22Rv1 (cell line): ENCODE measurements at regions not wholly inside any gene's neighbourhood (a gene's known extent, or its start where the extent isn't known, plus 50 kb on each side); places are given as distances from the start of the nearest gene placed in this dataset.

Experiments used
- ZFX ChIP-seq: fragments of 450-650 bp; IDR thresholded peaks from 2 replicates; pipeline ENCODE4 v1.6.1; 2017; ENCODE audit warnings: antibody characterized with exemption, borderline replicate concordance
- TF ChIP-seq, protein P1 (sequence below): fragments of 450-650 bp; IDR thresholded peaks from 2 replicates; pipeline ENCODE4 v1.5.1; 2017; ENCODE audit warnings: mild to moderate bottlenecking

DNA sequence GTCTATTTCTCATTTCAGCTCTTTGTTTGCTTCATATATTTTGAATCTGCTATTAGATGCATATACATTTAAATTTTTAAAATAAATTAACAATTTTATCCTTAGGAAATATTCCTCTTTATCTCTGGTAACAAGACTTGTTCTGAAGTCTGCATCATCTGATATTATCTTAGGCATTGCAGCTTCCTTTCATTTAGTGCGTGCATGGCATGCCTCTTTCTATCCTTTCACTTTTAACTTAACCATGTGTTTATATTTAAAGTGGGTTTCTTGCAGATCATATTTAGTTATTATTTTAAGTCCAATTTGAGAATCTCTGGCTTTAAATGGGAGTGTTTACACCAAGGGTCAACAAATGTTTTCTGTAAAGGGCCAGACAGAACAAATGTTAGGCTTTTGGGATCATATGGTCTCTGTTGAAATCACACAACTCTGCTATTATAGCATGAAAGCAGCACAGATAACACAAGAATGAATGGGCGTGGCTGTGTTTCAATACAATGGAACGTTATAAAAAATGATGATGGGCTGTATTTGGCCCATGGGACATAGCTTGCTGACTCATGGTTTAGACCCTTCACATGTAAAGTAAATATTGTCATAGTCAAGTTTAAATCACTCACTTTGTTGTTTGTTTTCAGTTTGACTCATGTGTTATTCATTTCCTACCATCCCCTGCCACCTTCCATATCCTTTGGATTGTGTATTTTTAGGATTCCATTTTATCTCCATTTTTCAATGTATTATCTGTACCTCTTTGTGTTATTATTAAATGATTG is 83.9 kb upstream of the SNX19 start:
- TF ChIP-seq, protein P1, sequence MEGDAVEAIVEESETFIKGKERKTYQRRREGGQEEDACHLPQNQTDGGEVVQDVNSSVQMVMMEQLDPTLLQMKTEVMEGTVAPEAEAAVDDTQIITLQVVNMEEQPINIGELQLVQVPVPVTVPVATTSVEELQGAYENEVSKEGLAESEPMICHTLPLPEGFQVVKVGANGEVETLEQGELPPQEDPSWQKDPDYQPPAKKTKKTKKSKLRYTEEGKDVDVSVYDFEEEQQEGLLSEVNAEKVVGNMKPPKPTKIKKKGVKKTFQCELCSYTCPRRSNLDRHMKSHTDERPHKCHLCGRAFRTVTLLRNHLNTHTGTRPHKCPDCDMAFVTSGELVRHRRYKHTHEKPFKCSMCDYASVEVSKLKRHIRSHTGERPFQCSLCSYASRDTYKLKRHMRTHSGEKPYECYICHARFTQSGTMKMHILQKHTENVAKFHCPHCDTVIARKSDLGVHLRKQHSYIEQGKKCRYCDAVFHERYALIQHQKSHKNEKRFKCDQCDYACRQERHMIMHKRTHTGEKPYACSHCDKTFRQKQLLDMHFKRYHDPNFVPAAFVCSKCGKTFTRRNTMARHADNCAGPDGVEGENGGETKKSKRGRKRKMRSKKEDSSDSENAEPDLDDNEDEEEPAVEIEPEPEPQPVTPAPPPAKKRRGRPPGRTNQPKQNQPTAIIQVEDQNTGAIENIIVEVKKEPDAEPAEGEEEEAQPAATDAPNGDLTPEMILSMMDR, result no peak
- TF ChIP-seq ZFX, result no peak
